GM18502 (cell line): ENCODE measurements at regions not wholly inside any gene's neighbourhood (a gene's known extent, or its start where the extent isn't known, plus 50 kb on each side); places are given as distances from the start of the nearest gene placed in this dataset.

ENCODE experiments used
- ATAC-seq: cut with Tn5 transposase; IDR thresholded peaks from one replicate; pipeline ENCODE4 v1.9.1; 2021; ENCODE audit warnings: mild to moderate bottlenecking; ENCODE audit not compliant: unreplicated experiment, poor library complexity

- no peak for ATAC-seq
These were observed 58.6 kb upstream of the DOCK10 start for GRCh38 chr2:225100856-225101294.

- ATAC-seq, result no peak
These were observed 58.0 kb upstream of the DOCK10 start for GRCh38 chr2:225100269-225100668.

GRCh38 chr2:225097035-225097434 lies 54.8 kb upstream of the DOCK10 start:
- ATAC-seq, result no peak
